NT2/D1 (cell line): ENCODE measurements at regions not wholly inside any gene's neighbourhood (a gene's known extent, or its start where the extent isn't known, plus 50 kb on each side); places are given as distances from the start of the nearest gene placed in this dataset.

Experiments used
- DNase-seq: peaks from one replicate; pipeline ENCODE4 v3.0.0-alpha.2; 2011; ENCODE audit warnings: low read depth, low spot score
- H3K27me3 ChIP-seq: 2 replicates; pipeline ENCODE4 v1.6.0; 2011; ENCODE audit warnings: mild to moderate bottlenecking; ENCODE audit not compliant: insufficient read length, insufficient read depth
- H3K36me3 ChIP-seq: 2 replicates; pipeline ENCODE4 v1.6.1; 2011; ENCODE audit warnings: mild to moderate bottlenecking, low read length, mixed read lengths; ENCODE audit not compliant: insufficient read depth, insufficient read length
- H3K4me1 ChIP-seq: 2 replicates; pipeline ENCODE4 v1.5.1; 2011; ENCODE audit not compliant: insufficient read depth, insufficient read length
- H3K4me3 ChIP-seq: 2 replicates; pipeline ENCODE4 v1.5.1; 2011; ENCODE audit warnings: low read depth; ENCODE audit not compliant: insufficient read length
- H3K9ac ChIP-seq: 2 replicates; pipeline ENCODE4 v1.6.0; 2011; ENCODE audit warnings: low read depth; ENCODE audit not compliant: insufficient read length
- H3K9me3 ChIP-seq: 2 replicates; pipeline ENCODE4 v1.5.1; 2011; ENCODE audit warnings: mild to moderate bottlenecking, low read length; ENCODE audit not compliant: insufficient read depth
- SUZ12 ChIP-seq: IDR thresholded peaks from 2 replicates; pipeline ENCODE4 v1.6.1; 2011; ENCODE audit not compliant: insufficient read length, insufficient read depth; ENCODE audit errors: extremely low read depth
- YY1 ChIP-seq: IDR thresholded peaks from 2 replicates; pipeline ENCODE4 v1.6.1; 2011; ENCODE audit not compliant: insufficient read length, insufficient read depth
- ZNF274 ChIP-seq: IDR thresholded peaks from 2 replicates; pipeline ENCODE4 v1.6.1; 2011; ENCODE audit warnings: mild to moderate bottlenecking, low read depth, low read length

GRCh38 chr15:35630985-35631384 is 85.0 kb upstream of the DPH6 start:
- no peaks in the 10 kb centered on the region for H3K27me3 ChIP-seq
- no peaks in the 10 kb centered on the region for H3K9me3 ChIP-seq
- H3K4me3 ChIP-seq = no peak overlapping the region
- TF ChIP-seq YY1 (no peak), SUZ12 (no peak), ZNF274 (no peak)
- H3K36me3 ChIP-seq = no peaks in the 10 kb centered on the region
- no peak overlapping the region for H3K9ac ChIP-seq
- H3K4me1 ChIP-seq = no peaks in the 10 kb centered on the region
- DNase-seq = no peak

GRCh38 chr15:35633677-35634076 is 87.7 kb upstream of the DPH6 start:
- no peaks in the 10 kb centered on the region for H3K27me3 ChIP-seq
- no peak overlapping the region for H3K9ac ChIP-seq
- DNase-seq = no peak
- H3K4me3 ChIP-seq = no peak overlapping the region
- no peaks in the 10 kb centered on the region for H3K36me3 ChIP-seq
- H3K9me3 ChIP-seq = no peaks in the 10 kb centered on the region
- H3K4me1 ChIP-seq = no peaks in the 10 kb centered on the region
- no peak for TF ChIP-seq YY1
- no peak for TF ChIP-seq ZNF274
- no peak for TF ChIP-seq SUZ12

- Histone ChIP-seq H3K27me3 (no peaks in the 10 kb centered on the region), H3K9ac (no peak overlapping the region), H3K4me1 (no peaks in the 10 kb centered on the region), H3K9me3 (no peaks in the 10 kb centered on the region), H3K4me3 (no peak overlapping the region), H3K36me3 (no peaks in the 10 kb centered on the region)
- no peak for DNase-seq
- no peak for TF ChIP-seq SUZ12
- no peak for TF ChIP-seq YY1
- TF ChIP-seq ZNF274 = no peak
These were observed 100.8 kb upstream of the DPH6 start for GRCh38 chr15:35646790-35647189.

- Histone ChIP-seq H3K9ac (no peak overlapping the region), H3K36me3 (no peaks in the 10 kb centered on the region), H3K4me1 (no peaks in the 10 kb centered on the region), H3K27me3 (no peaks in the 10 kb centered on the region), H3K4me3 (no peak overlapping the region), H3K9me3 (no peaks in the 10 kb centered on the region)
- no peak for TF ChIP-seq SUZ12
- TF ChIP-seq ZNF274 = no peak
- no peak for TF ChIP-seq YY1
- DNase-seq = no peak
These were observed 101.3 kb upstream of the DPH6 start for GRCh38 chr15:35647303-35647702.

- Histone ChIP-seq H3K9me3 (no peaks in the 10 kb centered on the region), H3K4me1 (no peaks in the 10 kb centered on the region), H3K9ac (no peak overlapping the region), H3K27me3 (no peaks in the 10 kb centered on the region), H3K4me3 (no peak overlapping the region), H3K36me3 (no peaks in the 10 kb centered on the region)
- DNase-seq = no peak
- TF ChIP-seq YY1 = no peak
- no peak for TF ChIP-seq ZNF274
- no peak for TF ChIP-seq SUZ12
These were observed 103.0 kb upstream of the DPH6 start for GRCh38 chr15:35648941-35649340.

DNA sequence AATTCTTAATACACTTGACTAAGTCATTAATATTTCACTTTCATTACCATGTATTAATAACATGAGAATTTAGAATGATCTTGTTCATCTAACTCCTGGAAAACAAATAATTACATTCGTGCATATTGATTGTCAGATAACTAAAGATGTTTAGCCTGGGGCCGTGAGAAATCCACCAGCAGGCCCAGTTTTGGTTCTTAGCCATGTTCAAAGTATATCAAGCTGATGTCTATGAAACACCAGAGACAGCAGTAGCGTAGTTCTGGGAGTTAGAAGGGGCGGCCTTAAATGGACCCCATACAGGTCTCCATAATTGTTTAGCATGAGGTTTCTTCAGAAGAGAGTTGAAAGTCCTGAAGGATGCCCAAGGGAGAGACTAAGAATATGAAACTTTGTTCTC is 103.6 kb upstream of the DPH6 start:
- TF ChIP-seq SUZ12 = no peak
- no peak for TF ChIP-seq ZNF274
- TF ChIP-seq YY1 = no peak

GRCh38 chr15:35654332-35654731 is 108.4 kb upstream of the DPH6 start:
- H3K4me3 ChIP-seq = no peak overlapping the region
- no peaks in the 10 kb centered on the region for H3K9me3 ChIP-seq
- H3K4me1 ChIP-seq = no peaks in the 10 kb centered on the region
- H3K27me3 ChIP-seq = no peaks in the 10 kb centered on the region
- TF ChIP-seq ZNF274 (no peak), SUZ12 (no peak), YY1 (no peak)
- H3K9ac ChIP-seq = no peak overlapping the region
- H3K36me3 ChIP-seq = no peaks in the 10 kb centered on the region
- no peak for DNase-seq

More for the DNA sequence above, 103.6 kb upstream of the DPH6 start:
- Histone ChIP-seq H3K9ac (no peak overlapping the region), H3K27me3 (no peaks in the 10 kb centered on the region), H3K9me3 (no peaks in the 10 kb centered on the region), H3K36me3 (no peaks in the 10 kb centered on the region), H3K4me1 (no peaks in the 10 kb centered on the region), H3K4me3 (no peak overlapping the region)
- no peak for DNase-seq
